ENCODE measurements at regions not wholly inside any gene's neighbourhood (a gene's known extent, or its start where the extent isn't known, plus 50 kb on each side); places are given as distances from the start of the nearest gene placed in this dataset.

- no peak for ATAC-seq
- Mint-ChIP-seq H3K36me3 (no peaks in the 10 kb centered on the region), H3K27ac (no peak overlapping the region), H3K27me3 (ENCODE audit: low read depth) (0 out of 2 replicates have a peak, but pooled peaks cover 9% of the 10 kb centered on the region), H3K4me3 (no peak overlapping the region), H3K4me1 (peaks cover 14% of the 10 kb centered on the region), H3K9me3 (peaks cover 5% of the 10 kb centered on the region; the same call in 1 of the 2 replicates)
- POLR2A ChIA-PET: no interaction called here
- CTCF ChIA-PET: interaction anchor here (0.7 to 1.9 kb wide), 10 partner anchors 8 to 229 kb away, joined by 3 to 9 read pairs (median 4); no protein-coding TSS in a partner anchor
- no peak for DNase-seq (ENCODE audit: low spot score)
- no peak for TF ChIP-seq ZNF281 (CRISPR knock-in tag; IDR thresholded peaks at IDR 0.05)
- no peak for TF ChIP-seq MLX (CRISPR knock-in tag; IDR thresholded peaks at IDR 0.05)
- no peak for TF ChIP-seq ZNF416 (CRISPR knock-in tag; IDR thresholded peaks at IDR 0.05)
- no peak for TF ChIP-seq TCF7 (CRISPR knock-in tag; IDR thresholded peaks at IDR 0.05; ENCODE audit: low read depth)
- no peak for TF ChIP-seq NR2C2 (CRISPR knock-in tag; IDR thresholded peaks at IDR 0.05)
- no peak for TF ChIP-seq MAX (CRISPR knock-in tag; IDR thresholded peaks at IDR 0.05)
- TF ChIP-seq AR (CRISPR knock-in tag; IDR thresholded peaks at IDR 0.05): no peak
- no peak for TF ChIP-seq TEAD1 (CRISPR knock-in tag; IDR thresholded peaks at IDR 0.05)
- no peak for TF ChIP-seq ZNF532 (CRISPR knock-in tag; IDR thresholded peaks at IDR 0.05; ENCODE audit: borderline replicate concordance)
- TF ChIP-seq GTF2I (CRISPR knock-in tag; conservative IDR thresholded peaks at IDR 0.05): no peak
- no peak for TF ChIP-seq ZNF423 (CRISPR knock-in tag; IDR thresholded peaks at IDR 0.05)
- TF ChIP-seq KAT7 (CRISPR knock-in tag; IDR thresholded peaks at IDR 0.05; ENCODE audit: borderline replicate concordance): no peak
These were observed 131.0 kb upstream of the MLN start for GRCh38 chr6:33934731-33935270.

- Mint-ChIP-seq H3K4me3 (no peak overlapping the region), H3K27ac (no peak overlapping the region), H3K27me3 (ENCODE audit: low read depth) (peaks cover 14% of the 10 kb centered on the region; the same call in 1 of the 2 replicates), H3K36me3 (peaks cover 4% of the 10 kb centered on the region), H3K4me1 (peaks cover 15% of the 10 kb centered on the region), H3K9me3 (peaks cover 12% of the 10 kb centered on the region)
- no peak for DNase-seq (ENCODE audit: low spot score)
- POLR2A ChIA-PET: no interaction called here
- CTCF ChIA-PET: interaction anchor here (1.6 kb wide), 1 partner anchor 162 kb away, joined by 3 read pairs; no protein-coding TSS in a partner anchor
- no peak for ATAC-seq
- TF ChIP-seq GRHL2 (CRISPR knock-in tag; IDR thresholded peaks at IDR 0.05; ENCODE audit: insufficient replicate concordance, severe bottlenecking): no peak
- TF ChIP-seq ERG (CRISPR knock-in tag; IDR thresholded peaks at IDR 0.05): no peak
- no peak for TF ChIP-seq ZBTB21 (CRISPR knock-in tag; IDR thresholded peaks at IDR 0.05; ENCODE audit: borderline replicate concordance)
- TF ChIP-seq TP53 (CRISPR knock-in tag; IDR thresholded peaks at IDR 0.05): no peak
- no peak for TF ChIP-seq CDX4 (CRISPR knock-in tag; IDR thresholded peaks at IDR 0.05; ENCODE audit: borderline replicate concordance)
- no peak for TF ChIP-seq ELF4 (CRISPR knock-in tag; IDR thresholded peaks at IDR 0.05; ENCODE audit: low read depth)
- no peak for TF ChIP-seq SP1 (CRISPR knock-in tag; conservative IDR thresholded peaks at IDR 0.05)
- no peak for TF ChIP-seq SOX15 (CRISPR knock-in tag; IDR thresholded peaks at IDR 0.05)
These were observed 129.3 kb upstream of the MLN start for GRCh38 chr6:33933101-33933500.
